ENCODE measurements at regions not wholly inside any gene's neighbourhood (a gene's known extent, or its start where the extent isn't known, plus 50 kb on each side); places are given as distances from the start of the nearest gene placed in this dataset.

- no peaks in the 10 kb centered on the region for H3K36me3 ChIP-seq (ENCODE audit: insufficient read depth, insufficient read length, low read length)
- no peaks in the 10 kb centered on the region for H3K27me3 ChIP-seq (ENCODE audit: insufficient read depth, insufficient read length)
- no peak for DNase-seq (ENCODE audit: low read depth, low spot score)
- no peak overlapping the region for H3K4me3 ChIP-seq (ENCODE audit: insufficient read length, low read depth)
- TF ChIP-seq ZNF274 (IDR thresholded peaks at IDR 0.05; ENCODE audit: low read depth, low read length), result no peak
- TF ChIP-seq YY1 (IDR thresholded peaks at IDR 0.05; ENCODE audit: insufficient read depth, insufficient read length), result no peak
- TF ChIP-seq SUZ12 (IDR thresholded peaks at IDR 0.05; ENCODE audit: extremely low read depth, insufficient read depth, insufficient read length), result no peak
- H3K9me3 ChIP-seq (ENCODE audit: insufficient read depth, low read length), result no peaks in the 10 kb centered on the region
- H3K9ac ChIP-seq (ENCODE audit: insufficient read length, low read depth), result no peak overlapping the region
- H3K4me1 ChIP-seq (ENCODE audit: insufficient read depth, insufficient read length), result no peaks in the 10 kb centered on the region
Measured at GRCh38 chr5:96218653-96219052, 214.4 kb downstream of the PCSK1 start.

- TF ChIP-seq ZNF274 (IDR thresholded peaks at IDR 0.05; ENCODE audit: low read depth, low read length) (no peak), YY1 (IDR thresholded peaks at IDR 0.05; ENCODE audit: insufficient read depth, insufficient read length) (no peak)
- Histone ChIP-seq H3K4me3 (ENCODE audit: insufficient read length, low read depth) (no peak overlapping the region), H3K4me1 (ENCODE audit: insufficient read depth, insufficient read length) (no peaks in the 10 kb centered on the region)
Measured at GRCh38 chr5:96214442-96215197, 218.4 kb downstream of the PCSK1 start.

GRCh38 chr5:96209829-96210228, 223.2 kb downstream of the PCSK1 start:
- Histone ChIP-seq H3K36me3 (ENCODE audit: insufficient read depth, insufficient read length, low read length) (no peaks in the 10 kb centered on the region), H3K9me3 (ENCODE audit: insufficient read depth, low read length) (no peaks in the 10 kb centered on the region), H3K4me1 (ENCODE audit: insufficient read depth, insufficient read length) (no peaks in the 10 kb centered on the region), H3K9ac (ENCODE audit: insufficient read length, low read depth) (no peak overlapping the region), H3K27me3 (ENCODE audit: insufficient read depth, insufficient read length) (no peaks in the 10 kb centered on the region), H3K4me3 (ENCODE audit: insufficient read length, low read depth) (no peak overlapping the region)
- DNase-seq (ENCODE audit: low read depth, low spot score), result no peak
- TF ChIP-seq SUZ12 (IDR thresholded peaks at IDR 0.05; ENCODE audit: extremely low read depth, insufficient read depth, insufficient read length), result no peak
- no peak for TF ChIP-seq ZNF274 (IDR thresholded peaks at IDR 0.05; ENCODE audit: low read depth, low read length)
- TF ChIP-seq YY1 (IDR thresholded peaks at IDR 0.05; ENCODE audit: insufficient read depth, insufficient read length), result no peak

More at GRCh38 chr5:96214442-96215197, 218.4 kb downstream of the PCSK1 start:
- Histone ChIP-seq H3K36me3 (ENCODE audit: insufficient read depth, insufficient read length, low read length) (no peaks in the 10 kb centered on the region), H3K9ac (ENCODE audit: insufficient read length, low read depth) (no peak overlapping the region), H3K27me3 (ENCODE audit: insufficient read depth, insufficient read length) (no peaks in the 10 kb centered on the region), H3K9me3 (ENCODE audit: insufficient read depth, low read length) (no peaks in the 10 kb centered on the region)
- no peak for DNase-seq (ENCODE audit: low read depth, low spot score)

DNA sequence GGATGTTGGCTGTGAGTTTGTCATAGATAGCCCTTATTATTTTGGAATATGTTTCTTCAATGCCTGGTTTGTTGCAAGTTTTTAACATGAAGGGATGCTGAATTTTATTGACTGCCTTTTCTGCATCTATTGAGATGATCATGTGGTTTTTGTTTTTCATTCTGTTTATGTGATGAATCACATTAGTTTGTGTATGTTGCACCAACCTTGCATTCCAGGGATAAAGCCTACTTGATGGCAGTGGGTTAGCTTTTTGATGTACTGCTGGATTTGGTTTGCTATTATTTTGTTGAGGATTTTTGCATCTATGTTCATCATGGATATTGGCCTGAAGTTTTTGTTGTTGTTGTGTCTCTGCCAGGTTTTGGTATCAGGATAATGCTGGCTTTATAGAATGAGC, 225.6 kb downstream of the PCSK1 start:
- Histone ChIP-seq H3K27me3 (ENCODE audit: insufficient read depth, insufficient read length) (no peaks in the 10 kb centered on the region), H3K4me3 (ENCODE audit: insufficient read length, low read depth) (no peak overlapping the region)
- DNase-seq (ENCODE audit: low read depth, low spot score), result no peak

GRCh38 chr5:96203761-96204160, 229.3 kb downstream of the PCSK1 start:
- Histone ChIP-seq H3K36me3 (ENCODE audit: insufficient read depth, insufficient read length, low read length) (no peaks in the 10 kb centered on the region), H3K9ac (ENCODE audit: insufficient read length, low read depth) (no peak overlapping the region), H3K4me1 (ENCODE audit: insufficient read depth, insufficient read length) (no peaks in the 10 kb centered on the region), H3K27me3 (ENCODE audit: insufficient read depth, insufficient read length) (no peaks in the 10 kb centered on the region), H3K9me3 (ENCODE audit: insufficient read depth, low read length) (no peaks in the 10 kb centered on the region), H3K4me3 (ENCODE audit: insufficient read length, low read depth) (no peak overlapping the region)
- no peak for TF ChIP-seq SUZ12 (IDR thresholded peaks at IDR 0.05; ENCODE audit: extremely low read depth, insufficient read depth, insufficient read length)
- TF ChIP-seq ZNF274 (IDR thresholded peaks at IDR 0.05; ENCODE audit: low read depth, low read length), result no peak
- no peak for TF ChIP-seq YY1 (IDR thresholded peaks at IDR 0.05; ENCODE audit: insufficient read depth, insufficient read length)
- no peak for DNase-seq (ENCODE audit: low read depth, low spot score)

More for the DNA sequence above, 225.6 kb downstream of the PCSK1 start:
- no peak overlapping the region for H3K9ac ChIP-seq (ENCODE audit: insufficient read length, low read depth)
- TF ChIP-seq ZNF274 (IDR thresholded peaks at IDR 0.05; ENCODE audit: low read depth, low read length) (no peak), YY1 (IDR thresholded peaks at IDR 0.05; ENCODE audit: insufficient read depth, insufficient read length) (no peak), SUZ12 (IDR thresholded peaks at IDR 0.05; ENCODE audit: extremely low read depth, insufficient read depth, insufficient read length) (no peak)
- H3K36me3 ChIP-seq (ENCODE audit: insufficient read depth, insufficient read length, low read length), result no peaks in the 10 kb centered on the region
- no peaks in the 10 kb centered on the region for H3K9me3 ChIP-seq (ENCODE audit: insufficient read depth, low read length)
- no peaks in the 10 kb centered on the region for H3K4me1 ChIP-seq (ENCODE audit: insufficient read depth, insufficient read length)

DNA sequence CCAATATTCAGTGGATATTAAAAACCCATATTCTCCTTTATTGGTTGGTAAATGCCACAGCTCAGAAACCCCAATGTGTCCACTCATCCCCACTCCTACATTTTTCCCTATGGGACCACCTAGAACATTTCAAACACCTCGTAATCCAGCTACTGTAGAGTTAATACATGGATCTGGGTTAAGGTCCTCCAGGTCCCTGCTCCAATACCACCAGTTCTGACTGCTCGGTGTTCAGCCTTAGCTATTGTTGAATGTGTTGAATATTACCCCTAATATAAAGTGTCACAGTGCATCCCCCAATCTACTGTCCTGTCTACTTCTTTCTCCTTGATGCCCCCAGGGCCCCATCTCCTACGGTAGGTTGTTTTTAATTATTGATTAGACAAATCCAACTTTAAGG, 231.5 kb downstream of the PCSK1 start:
- no peak overlapping the region for H3K9ac ChIP-seq (ENCODE audit: insufficient read length, low read depth)
- no peaks in the 10 kb centered on the region for H3K36me3 ChIP-seq (ENCODE audit: insufficient read depth, insufficient read length, low read length)
- H3K4me3 ChIP-seq (ENCODE audit: insufficient read length, low read depth), result no peak overlapping the region
- H3K27me3 ChIP-seq (ENCODE audit: insufficient read depth, insufficient read length), result no peaks in the 10 kb centered on the region
- no peak for DNase-seq (ENCODE audit: low read depth, low spot score)
- no peaks in the 10 kb centered on the region for H3K9me3 ChIP-seq (ENCODE audit: insufficient read depth, low read length)
- TF ChIP-seq ZNF274 (IDR thresholded peaks at IDR 0.05; ENCODE audit: low read depth, low read length), result no peak
- no peak for TF ChIP-seq YY1 (IDR thresholded peaks at IDR 0.05; ENCODE audit: insufficient read depth, insufficient read length)
- no peak for TF ChIP-seq SUZ12 (IDR thresholded peaks at IDR 0.05; ENCODE audit: extremely low read depth, insufficient read depth, insufficient read length)
- no peaks in the 10 kb centered on the region for H3K4me1 ChIP-seq (ENCODE audit: insufficient read depth, insufficient read length)

DNA sequence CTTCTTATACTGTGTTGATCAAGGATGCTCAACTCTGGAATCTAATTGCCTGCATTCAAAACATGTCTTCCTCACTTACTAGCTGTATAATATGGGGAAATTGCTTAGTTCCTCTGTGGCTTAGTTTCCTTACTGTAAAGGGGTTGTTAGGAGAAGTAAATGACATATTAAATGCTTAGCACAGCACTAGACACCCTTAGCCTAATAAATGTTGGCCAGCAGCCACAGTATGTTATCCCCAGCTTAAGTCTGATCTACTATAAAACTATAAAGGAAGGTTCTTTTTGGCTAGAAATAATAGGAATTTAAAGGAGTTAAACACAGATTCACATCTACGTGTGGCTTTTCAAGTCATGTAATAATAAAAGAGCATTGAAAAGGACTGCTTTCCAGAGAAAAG, 232.4 kb downstream of the PCSK1 start:
- H3K9me3 ChIP-seq (ENCODE audit: insufficient read depth, low read length), result no peaks in the 10 kb centered on the region
- H3K36me3 ChIP-seq (ENCODE audit: insufficient read depth, insufficient read length, low read length), result no peaks in the 10 kb centered on the region
- H3K9ac ChIP-seq (ENCODE audit: insufficient read length, low read depth), result no peak overlapping the region
- H3K4me1 ChIP-seq (ENCODE audit: insufficient read depth, insufficient read length), result no peaks in the 10 kb centered on the region
- H3K27me3 ChIP-seq (ENCODE audit: insufficient read depth, insufficient read length), result no peaks in the 10 kb centered on the region
- TF ChIP-seq SUZ12 (IDR thresholded peaks at IDR 0.05; ENCODE audit: extremely low read depth, insufficient read depth, insufficient read length) (no peak), YY1 (IDR thresholded peaks at IDR 0.05; ENCODE audit: insufficient read depth, insufficient read length) (no peak), ZNF274 (IDR thresholded peaks at IDR 0.05; ENCODE audit: low read depth, low read length) (no peak)
- no peak overlapping the region for H3K4me3 ChIP-seq (ENCODE audit: insufficient read length, low read depth)
- no peak for DNase-seq (ENCODE audit: low read depth, low spot score)
